Kidney (tissue), 13 donors: ENCODE measurements at regions not wholly inside any gene's neighbourhood (a gene's known extent, or its start where the extent isn't known, plus 50 kb on each side); places are given as distances from the start of the nearest gene placed in this dataset.

Experiments
- DNase-seq, 5 donors: peaks; one replicate each; pipeline ENCODE4 v3.0.0-alpha.2; 2013 to 2020
- FAIRE-seq: peaks from 2 replicates; lab custom pipeline; 2012; peaks lifted over from hg19 to GRCh38; lab: Jason Lieb, UNC
- H3K27ac ChIP-seq, 2 donors: one replicate each; pipeline ENCODE4 v1.7.0; 2013; ENCODE audit warnings: low read depth in 2 of 2, low read length in 2 of 2, inconsistent platforms in 1 of 2
- H3K27me3 ChIP-seq: one replicate; pipeline ENCODE4 v1.7.1; 2013; ENCODE audit warnings: low read length, inconsistent platforms; ENCODE audit not compliant: control insufficient read depth, insufficient read depth
- H3K36me3 ChIP-seq, 3 donors: one replicate each; pipeline versions ENCODE4 v1.7.0 to v1.7.1; 2013; ENCODE audit warnings: low read length in 3 of 3, control low read depth in 1 of 3, inconsistent platforms in 1 of 3; ENCODE audit not compliant: insufficient read depth in 3 of 3, control insufficient read depth in 2 of 3
- H3K4me1 ChIP-seq, 3 donors: one replicate each; pipeline versions ENCODE4 v1.7.0 to v1.7.1; 2013; ENCODE audit warnings: low read length in 3 of 3, inconsistent platforms in 1 of 3, low read depth in 1 of 3; ENCODE audit not compliant: control insufficient read depth in 2 of 3, insufficient read depth in 2 of 3
- H3K4me3 ChIP-seq, 3 donors: one replicate each; pipeline versions ENCODE4 v1.7.0 to v1.8.1; 2013; ENCODE audit warnings: low read length in 3 of 3, control low read depth in 1 of 3, inconsistent platforms in 1 of 3
- H3K9ac ChIP-seq, 3 donors: one replicate each; pipeline versions ENCODE4 v1.7.0 to v1.7.1; 2013; ENCODE audit warnings: low read length in 3 of 3, control low read depth in 1 of 3, inconsistent platforms in 1 of 3
- H3K9me3 ChIP-seq, 3 donors: one replicate each; pipeline versions ENCODE4 v1.7.0 to v1.7.1; 2013; ENCODE audit warnings: low read length in 3 of 3, control low read depth in 1 of 3, inconsistent platforms in 1 of 3; ENCODE audit not compliant: control insufficient read depth in 2 of 3, insufficient read depth in 1 of 3
- CTCF ChIP-seq: IDR thresholded peaks from 3 replicates; pipeline ENCODE4 v1.5.1; 2012; ENCODE audit warnings: mild to moderate bottlenecking, moderate library complexity, borderline replicate concordance; ENCODE audit not compliant: insufficient read depth; ENCODE audit errors: extremely low read depth
- intact Hi-C: fragments of 100-400 bp; cut with DNase I; formaldehyde crosslinking; loops from one replicate; pipeline ENCODE4 v1.11.1; 2022
- donor health status: control.
- donor health status: control.
- donor health status: control.
- donor health status: control.
- donor health status: control.
- donor health status: DM: yes; HTN: yes; CAD: no.
- donor health status: Normal renal cell carcinoma (clear cell type).

- Histone ChIP-seq H3K4me1 (no peaks in the 10 kb centered on the region), H3K4me3 (no peak overlapping the region), H3K36me3 (no peaks in the 10 kb centered on the region), H3K27me3 (no peaks in the 10 kb centered on the region), H3K9ac (no peak overlapping the region), H3K27ac (no peak overlapping the region), H3K9me3 (no peaks in the 10 kb centered on the region)
- no peak for FAIRE-seq
- DNase-seq: no peak
- intact Hi-C loops: no loop called here
- no peak for TF ChIP-seq CTCF
Measured at GRCh38 chr3:147189016-147189415, 217.3 kb downstream of the ZIC4 start.

GRCh38 chr3:147187687-147188086 is 218.7 kb downstream of the ZIC4 start:
- H3K9ac ChIP-seq: no peak overlapping the region
- no peak overlapping the region for H3K27ac ChIP-seq
- no peaks in the 10 kb centered on the region for H3K27me3 ChIP-seq
- intact Hi-C loops: no loop called here
- no peaks in the 10 kb centered on the region for H3K4me1 ChIP-seq
- no peaks in the 10 kb centered on the region for H3K9me3 ChIP-seq
- FAIRE-seq (no peak), DNase-seq (no peak)
- H3K36me3 ChIP-seq: no peaks in the 10 kb centered on the region
- TF ChIP-seq CTCF: no peak
- no peak overlapping the region for H3K4me3 ChIP-seq

GRCh38 chr3:147185781-147186180 is 220.6 kb downstream of the ZIC4 start:
- TF ChIP-seq CTCF: no peak
- H3K4me3 ChIP-seq: no peak overlapping the region
- H3K9ac ChIP-seq: no peak overlapping the region
- DNase-seq (no peak), FAIRE-seq (no peak)
- no peaks in the 10 kb centered on the region for H3K9me3 ChIP-seq
- no peak overlapping the region for H3K27ac ChIP-seq
- intact Hi-C loops: no loop called here
- no peaks in the 10 kb centered on the region for H3K27me3 ChIP-seq
- H3K36me3 ChIP-seq: no peaks in the 10 kb centered on the region
- no peaks in the 10 kb centered on the region for H3K4me1 ChIP-seq

- H3K9ac ChIP-seq: no peak overlapping the region
- no peak overlapping the region for H3K27ac ChIP-seq
- H3K4me3 ChIP-seq: no peak overlapping the region
- H3K9me3 ChIP-seq: no peaks in the 10 kb centered on the region
- no peaks in the 10 kb centered on the region for H3K36me3 ChIP-seq
- H3K27me3 ChIP-seq: no peaks in the 10 kb centered on the region
- H3K4me1 ChIP-seq: no peaks in the 10 kb centered on the region
- no peak for DNase-seq
- intact Hi-C loops: no loop called here
- no peak for FAIRE-seq
- TF ChIP-seq CTCF: no peak
Measured at GRCh38 chr3:147184794-147185193, 221.5 kb downstream of the ZIC4 start.
